GM12878 (cell line): ENCODE measurements at regions not wholly inside any gene's neighbourhood (a gene's known extent, or its start where the extent isn't known, plus 50 kb on each side); places are given as distances from the start of the nearest gene placed in this dataset.

Experiments
- ATAC-seq: fragments of 200-7000 bp; cut with Tn5 transposase; 3 replicates; pipeline ENCODE4 v1.9.1; 2020; ENCODE audit warnings: mild to moderate bottlenecking, moderate library complexity
- BruUV-seq: library from RNA; stranded (reverse); fragments of 400-500 nt; replicated peaks from 2 replicates; lab custom pipeline; 2021; lab: Mats Ljungman, UMichigan
- CTCF ChIA-PET: fragments of 300-600 bp; sonication (Branson Sonifier 250); formaldehyde crosslinking; extraction: SDS; loops from one replicate; lab custom pipeline; 2021; ENCODE audit warnings: inconsistent platforms; lab: Yijun Ruan, JAX
- POLR2A ChIA-PET: fragments of 350-600 bp; formaldehyde crosslinking; extraction: SDS; loops from one replicate; lab custom pipeline; 2021; ENCODE audit warnings: inconsistent platforms; lab: Charles Lee
- RAD21 ChIA-PET: fragments of 300-600 bp; sonication (Branson Sonifier 250); formaldehyde crosslinking; loops from one replicate; lab custom pipeline; 2023; ENCODE audit warnings: antibody characterized with exemption; ENCODE audit not compliant: unreplicated experiment; lab: Charles Lee
- SMC1A ChIA-PET: fragments of 300-600 bp; sonication (Branson Sonifier 250); formaldehyde crosslinking; loops from one replicate; lab custom pipeline; 2023; ENCODE audit not compliant: unreplicated experiment, uncharacterized antibody; lab: Charles Lee
- DNase-seq: peaks from one replicate; pipeline ENCODE4 v3.0.0-alpha.2; 2011; ENCODE audit warnings: low read depth, low spot score
- FAIRE-seq: peaks from 3 replicates; lab custom pipeline; 2011; peaks lifted over from hg19 to GRCh38; lab: Jason Lieb, UNC
- H2AFZ ChIP-seq: 2 replicates; pipeline ENCODE4 v1.6.0; 2011; ENCODE audit warnings: low read depth, low read length, control low read depth; ENCODE audit not compliant: control insufficient read depth
- H3K27ac ChIP-seq: 2 replicates; pipeline ENCODE4 v1.5.1; 2011; ENCODE audit warnings: control low read depth; ENCODE audit not compliant: control insufficient read depth, insufficient read depth
- H3K27me3 ChIP-seq, 2 experiments: replicated peaks in 1 of 2; 2 replicates each; pipeline versions ENCODE4 v1.6.0 to v1.6.1; 2011; ENCODE audit warnings: low read length in 1 of 2; ENCODE audit not compliant: control insufficient read depth in 2 of 2, insufficient read depth in 2 of 2
- H3K36me3 ChIP-seq, 2 experiments: 2 replicates each; pipeline ENCODE4 v1.5.1; 2011; ENCODE audit warnings: low read length in 1 of 2; ENCODE audit not compliant: control insufficient read depth in 2 of 2, insufficient read depth in 2 of 2
- H3K4me1 ChIP-seq: 2 replicates; pipeline ENCODE4 v1.6.1; 2011; ENCODE audit warnings: mild to moderate bottlenecking, low read length, moderate library complexity, mixed read lengths; ENCODE audit not compliant: control insufficient read depth, insufficient read depth
- H3K4me2 ChIP-seq: 2 replicates; pipeline ENCODE4 v1.6.0; 2011; ENCODE audit warnings: control low read depth; ENCODE audit not compliant: control insufficient read depth, insufficient read depth
- H3K4me3 ChIP-seq: fragments of 200-600 bp; sonication (generic); 2 replicates; pipeline ENCODE4 v1.5.1; 2016
- H3K79me2 ChIP-seq: 2 replicates; pipeline ENCODE4 v1.6.0; 2011; ENCODE audit warnings: low read length; ENCODE audit not compliant: control insufficient read depth, insufficient read depth
- H3K9ac ChIP-seq: 2 replicates; pipeline ENCODE4 v1.8.0; 2011; ENCODE audit warnings: low read length, control low read depth, mixed read lengths; ENCODE audit not compliant: control insufficient read depth, insufficient read depth
- H3K9me3 ChIP-seq: replicated peaks from 3 replicates; pipeline ENCODE4 v1.5.1; 2011; ENCODE audit warnings: mild to moderate bottlenecking, low read length; ENCODE audit not compliant: control insufficient read depth, insufficient read depth
- H4K20me1 ChIP-seq: 2 replicates; pipeline ENCODE4 v1.6.0; 2011; ENCODE audit not compliant: control insufficient read depth, insufficient read depth
- ATF7 ChIP-seq: fragments of 450-650 bp; IDR thresholded peaks from 2 replicates; pipeline ENCODE4 v1.6.1; 2016; ENCODE audit warnings: low read depth, mild to moderate bottlenecking
- CREM ChIP-seq: IDR thresholded peaks from 2 replicates; pipeline ENCODE4 v1.6.1; 2014; ENCODE audit warnings: antibody characterized with exemption, low read depth
- EED ChIP-seq: sonication (generic); IDR thresholded peaks from 2 replicates; pipeline ENCODE4 v1.6.1; 2016; ENCODE audit warnings: antibody characterized with exemption, low read depth
- IRF3 ChIP-seq: fragments of 450-650 bp; IDR thresholded peaks from 2 replicates; pipeline ENCODE4 v1.6.1; 2014; ENCODE audit warnings: mild to moderate bottlenecking
- MYB ChIP-seq: fragments of 150-350 bp; IDR thresholded peaks from 2 replicates; pipeline ENCODE4 v1.6.1; 2014; ENCODE audit warnings: mild to moderate bottlenecking, low read depth, low read length, borderline replicate concordance
- NFYA ChIP-seq: IDR thresholded peaks from 2 replicates; pipeline ENCODE4 v1.6.1; 2011; ENCODE audit warnings: low read depth, mild to moderate bottlenecking, low read length, improper control_type of control experiment, borderline replicate concordance
- NR2C1 ChIP-seq: fragments of 450-650 bp; IDR thresholded peaks from 2 replicates; pipeline ENCODE4 v1.6.1; 2017; ENCODE audit warnings: antibody characterized with exemption, mild to moderate bottlenecking, moderate library complexity
- NR2C2 ChIP-seq: IDR thresholded peaks from 2 replicates; pipeline ENCODE4 v1.6.1; 2011; ENCODE audit warnings: borderline replicate concordance, low read depth; ENCODE audit not compliant: control insufficient read depth, insufficient read length
- PKNOX1 ChIP-seq: fragments of 450-650 bp; IDR thresholded peaks from 2 replicates; pipeline ENCODE4 v1.6.1; 2016; ENCODE audit warnings: mild to moderate bottlenecking
- SMAD5 ChIP-seq: IDR thresholded peaks from 2 replicates; pipeline ENCODE4 v1.6.1; 2016; ENCODE audit warnings: antibody characterized with exemption, low read depth
- SMARCA5 ChIP-seq: fragments of 450-650 bp; IDR thresholded peaks from 2 replicates; pipeline ENCODE4 v1.6.1; 2017; ENCODE audit warnings: mild to moderate bottlenecking
- SPI1 ChIP-seq: IDR thresholded peaks from 2 replicates; pipeline ENCODE4 v1.6.1; 2011; ENCODE audit warnings: low read depth, mild to moderate bottlenecking, low read length, moderate library complexity, borderline replicate concordance; ENCODE audit not compliant: insufficient read depth
- SREBF1 ChIP-seq: IDR thresholded peaks from 2 replicates; pipeline ENCODE4 v1.6.1; 2012; ENCODE audit warnings: mild to moderate bottlenecking, low read length
- SREBF2 ChIP-seq: IDR thresholded peaks from 2 replicates; pipeline ENCODE4 v1.6.1; 2012; ENCODE audit warnings: mild to moderate bottlenecking, low read length
- STAT3 ChIP-seq: IDR thresholded peaks from 2 replicates; pipeline ENCODE4 v1.6.1; 2011; ENCODE audit warnings: low read depth, low read length, improper control_type of control experiment
- SUPT20H ChIP-seq: IDR thresholded peaks from 2 replicates; pipeline ENCODE4 v1.6.1; 2011; ENCODE audit warnings: low read depth, mild to moderate bottlenecking, low read length, moderate library complexity, borderline replicate concordance; ENCODE audit not compliant: control insufficient read depth
- TCF7 ChIP-seq: IDR thresholded peaks from 2 replicates; pipeline ENCODE4 v1.6.1; 2014; ENCODE audit warnings: antibody characterized with exemption, borderline replicate concordance
- ZNF622 ChIP-seq: fragments of 450-650 bp; IDR thresholded peaks from 2 replicates; pipeline ENCODE4 v1.6.1; 2017; ENCODE audit warnings: mild to moderate bottlenecking, inconsistent platforms
- WGBS: methylation state at CpG from one replicate; pipeline ENCODE4 v1.1.6; 2016; ENCODE audit warnings: low lambda C conversion rate; ENCODE audit not compliant: insufficient replicate concordance, insufficient coverage; ENCODE audit errors: missing lambda C conversion rate; 5-methylcytosine and 5-hydroxymethylcytosine counted together
- in situ Hi-C: fragments of 300-500 bp; cut with MboI; formaldehyde crosslinking; loops from 9 replicates; pipeline ENCODE4 v1.14.3; 2018; ENCODE audit warnings: mixed read lengths
- intact Hi-C: fragments of 100-400 bp; cut with micrococcal nuclease; formaldehyde crosslinking; loops from one replicate; pipeline ENCODE4 v1.14.2; 2022; ENCODE audit not compliant: unreplicated experiment
- TF ChIP-seq, protein P1 (sequence below): IDR thresholded peaks from 2 replicates; pipeline ENCODE4 v1.6.1; 2012; ENCODE audit warnings: mild to moderate bottlenecking, low read depth, low read length

GRCh38 chr18:44423814-44424644, 256.7 kb upstream of the SETBP1 start (continued):
- TF ChIP-seq SPI1 (no peak), STAT3 (no peak), NR2C2 (no peak), MYB (no peak), SREBF2 (no peak)
- TF ChIP-seq, protein P1, sequence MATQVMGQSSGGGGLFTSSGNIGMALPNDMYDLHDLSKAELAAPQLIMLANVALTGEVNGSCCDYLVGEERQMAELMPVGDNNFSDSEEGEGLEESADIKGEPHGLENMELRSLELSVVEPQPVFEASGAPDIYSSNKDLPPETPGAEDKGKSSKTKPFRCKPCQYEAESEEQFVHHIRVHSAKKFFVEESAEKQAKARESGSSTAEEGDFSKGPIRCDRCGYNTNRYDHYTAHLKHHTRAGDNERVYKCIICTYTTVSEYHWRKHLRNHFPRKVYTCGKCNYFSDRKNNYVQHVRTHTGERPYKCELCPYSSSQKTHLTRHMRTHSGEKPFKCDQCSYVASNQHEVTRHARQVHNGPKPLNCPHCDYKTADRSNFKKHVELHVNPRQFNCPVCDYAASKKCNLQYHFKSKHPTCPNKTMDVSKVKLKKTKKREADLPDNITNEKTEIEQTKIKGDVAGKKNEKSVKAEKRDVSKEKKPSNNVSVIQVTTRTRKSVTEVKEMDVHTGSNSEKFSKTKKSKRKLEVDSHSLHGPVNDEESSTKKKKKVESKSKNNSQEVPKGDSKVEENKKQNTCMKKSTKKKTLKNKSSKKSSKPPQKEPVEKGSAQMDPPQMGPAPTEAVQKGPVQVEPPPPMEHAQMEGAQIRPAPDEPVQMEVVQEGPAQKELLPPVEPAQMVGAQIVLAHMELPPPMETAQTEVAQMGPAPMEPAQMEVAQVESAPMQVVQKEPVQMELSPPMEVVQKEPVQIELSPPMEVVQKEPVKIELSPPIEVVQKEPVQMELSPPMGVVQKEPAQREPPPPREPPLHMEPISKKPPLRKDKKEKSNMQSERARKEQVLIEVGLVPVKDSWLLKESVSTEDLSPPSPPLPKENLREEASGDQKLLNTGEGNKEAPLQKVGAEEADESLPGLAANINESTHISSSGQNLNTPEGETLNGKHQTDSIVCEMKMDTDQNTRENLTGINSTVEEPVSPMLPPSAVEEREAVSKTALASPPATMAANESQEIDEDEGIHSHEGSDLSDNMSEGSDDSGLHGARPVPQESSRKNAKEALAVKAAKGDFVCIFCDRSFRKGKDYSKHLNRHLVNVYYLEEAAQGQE: no peak

GRCh38 chr18:44424645-44425035, 256.0 kb upstream of the SETBP1 start:
- no peaks in the 10 kb centered on the region for H3K79me2 ChIP-seq
- no peaks in the 10 kb centered on the region for H4K20me1 ChIP-seq
- H2AFZ ChIP-seq: no peak overlapping the region
- POLR2A ChIA-PET: no interaction called here
- H3K36me3 ChIP-seq: no peaks in the 10 kb centered on the region
- no peak overlapping the region for H3K4me3 ChIP-seq
- FAIRE-seq (no peak), DNase-seq (no peak), ATAC-seq (no peak)
- CTCF ChIA-PET: no interaction called here
- in situ Hi-C loops (no loop called here), intact Hi-C loops (no loop called here)
- H3K9ac ChIP-seq: no peak overlapping the region
- BruUV-seq: no TSS peak
- no peak overlapping the region for H3K4me2 ChIP-seq
- 0% methylated on average over 2 of the region's 2 CpGs for WGBS
- no peaks in the 10 kb centered on the region for H3K4me1 ChIP-seq
- SMC1A ChIA-PET: no interaction called here
- H3K9me3 ChIP-seq: no peaks in the 10 kb centered on the region
- H3K27me3 ChIP-seq: no peaks in the 10 kb centered on the region
- RAD21 ChIA-PET: no interaction called here
- no peak overlapping the region for H3K27ac ChIP-seq
- no peak for TF ChIP-seq IRF3
- no peak for TF ChIP-seq TCF7
- no peak for TF ChIP-seq ZNF622
- TF ChIP-seq SUPT20H: no peak
- TF ChIP-seq CREM: no peak
- TF ChIP-seq SMARCA5: no peak
- TF ChIP-seq SREBF1: no peak
- no peak for TF ChIP-seq NR2C1
- TF ChIP-seq PKNOX1: no peak
- TF ChIP-seq EED: no peak
- TF ChIP-seq ATF7: no peak
- TF ChIP-seq SMAD5: no peak
- no peak for TF ChIP-seq NFYA
